CD8-positive, alpha-beta memory T cell (primary cell): ENCODE measurements at regions not wholly inside any gene's neighbourhood (a gene's known extent, or its start where the extent isn't known, plus 50 kb on each side); places are given as distances from the start of the nearest gene placed in this dataset.

Source experiments
- CTCF ChIA-PET: fragments of 350-600 bp; sonication (Branson Sonifier 250); formaldehyde crosslinking; loops from one replicate; lab custom pipeline; 2021; ENCODE audit warnings: antibody characterized with exemption; lab: Charles Lee
- POLR2A ChIA-PET: fragments of 350-600 bp; sonication (Branson Sonifier 250); formaldehyde crosslinking; loops from one replicate; lab custom pipeline; 2021; ENCODE audit warnings: antibody characterized with exemption; lab: Charles Lee
- DNase-seq, 5 donors: peaks; one replicate each; pipeline versions ENCODE4 v3.0.0 to v3.0.0-alpha.2; 2020 to 2022; ENCODE audit warnings: mixed read lengths in 1 of 5
- H3K27ac ChIP-seq: one replicate; pipeline ENCODE4 v1.7.0; 2013; ENCODE audit warnings: low read depth, mild to moderate bottlenecking, low read length, moderate library complexity
- H3K27me3 ChIP-seq: 2 replicates; pipeline ENCODE4 v1.7.0; 2013; ENCODE audit warnings: low read length, mild to moderate bottlenecking; ENCODE audit not compliant: insufficient read depth, poor library complexity, severe bottlenecking
- H3K36me3 ChIP-seq: 2 replicates; pipeline ENCODE4 v1.7.0; 2013; ENCODE audit warnings: mild to moderate bottlenecking, low read length, moderate library complexity; ENCODE audit not compliant: insufficient read depth
- H3K4me1 ChIP-seq: 2 replicates; pipeline ENCODE4 v1.7.0; 2013; ENCODE audit warnings: mild to moderate bottlenecking, low read length, moderate library complexity; ENCODE audit not compliant: insufficient read depth
- H3K4me3 ChIP-seq: 2 replicates; pipeline ENCODE4 v1.7.0; 2013; ENCODE audit warnings: mild to moderate bottlenecking, low read length
- H3K9me3 ChIP-seq: 2 replicates; pipeline ENCODE4 v1.7.0; 2013; ENCODE audit warnings: mild to moderate bottlenecking, low read length
- H3K27ac Mint-ChIP-seq, 8 donors: one replicate each; pipeline ENCODE4 v1.8.0; 2020 to 2021; ENCODE audit warnings: mixed read lengths in 8 of 8, mild to moderate bottlenecking in 6 of 8, inconsistent platforms in 3 of 8, moderate library complexity in 3 of 8
- H3K27me3 Mint-ChIP-seq, 2 donors: one replicate each; pipeline ENCODE4 v1.8.0; 2020 to 2021; ENCODE audit warnings: mixed read lengths in 2 of 2, mild to moderate bottlenecking in 1 of 2, moderate library complexity in 1 of 2
- H3K36me3 Mint-ChIP-seq, 3 donors: one replicate each; pipeline ENCODE4 v1.8.0; 2020 to 2021; ENCODE audit warnings: mixed read lengths in 3 of 3, inconsistent platforms in 1 of 3, mild to moderate bottlenecking in 1 of 3
- H3K4me1 Mint-ChIP-seq, 3 donors: one replicate each; pipeline ENCODE4 v1.8.0; 2020 to 2021; ENCODE audit warnings: mixed read lengths in 3 of 3, inconsistent platforms in 1 of 3, mild to moderate bottlenecking in 1 of 3
- H3K4me3 Mint-ChIP-seq, 7 donors: one replicate each; pipeline ENCODE4 v1.8.0; 2020 to 2021; ENCODE audit warnings: mixed read lengths in 7 of 7, mild to moderate bottlenecking in 6 of 7, moderate library complexity in 4 of 7, inconsistent platforms in 2 of 7
- H3K9me3 Mint-ChIP-seq, 5 donors: one replicate each; pipeline ENCODE4 v1.8.0; 2020 to 2022; ENCODE audit warnings: mixed read lengths in 5 of 5, mild to moderate bottlenecking in 3 of 5, moderate library complexity in 2 of 5, inconsistent platforms in 1 of 5

- Mint-ChIP-seq H3K27me3 (no peaks in the 10 kb centered on the region), H3K9me3 (peaks cover 5 to 15% (median 8%) of the 10 kb centered on the region in 5 donors), H3K4me3 (no peak overlapping the region), H3K27ac (no peak overlapping the region), H3K36me3 (no peaks in the 10 kb centered on the region), H3K4me1 (no peaks in the 10 kb centered on the region)
- Histone ChIP-seq H3K27ac (no peak overlapping the region), H3K4me3 (no peak overlapping the region), H3K9me3 (no peaks in the 10 kb centered on the region), H3K27me3 (no peaks in the 10 kb centered on the region), H3K36me3 (no peaks in the 10 kb centered on the region), H3K4me1 (no peaks in the 10 kb centered on the region)
- ChIA-PET POLR2A (no interaction called here), CTCF (no interaction called here)
- no peak for DNase-seq
Measured at GRCh38 chr11:115056514-115056913, 378.2 kb downstream of the NXPE2 start.

GRCh38 chr11:115060840-115061239 lies 382.5 kb downstream of the NXPE2 start:
- POLR2A ChIA-PET, result no interaction called here
- no peak for DNase-seq
- H3K27ac Mint-ChIP-seq, result no peak overlapping the region
- H3K9me3 Mint-ChIP-seq, result peaks cover 4 to 17% (median 8%) of the 10 kb centered on the region in 5 donors
- no peaks in the 10 kb centered on the region for H3K27me3 ChIP-seq
- H3K4me3 Mint-ChIP-seq, result no peak overlapping the region
- H3K27ac ChIP-seq, result no peak overlapping the region
- no peaks in the 10 kb centered on the region for H3K4me1 Mint-ChIP-seq
- H3K4me1 ChIP-seq, result no peaks in the 10 kb centered on the region
- H3K9me3 ChIP-seq, result no peaks in the 10 kb centered on the region
- no peaks in the 10 kb centered on the region for H3K36me3 Mint-ChIP-seq
- CTCF ChIA-PET, result no interaction called here
- H3K4me3 ChIP-seq, result no peak overlapping the region
- H3K27me3 Mint-ChIP-seq, result peaks cover 0 to 2% of the 10 kb centered on the region in 2 donors
- no peaks in the 10 kb centered on the region for H3K36me3 ChIP-seq

GRCh38 chr11:115065314-115065713 lies 387.0 kb downstream of the NXPE2 start:
- H3K4me3 ChIP-seq, result no peak overlapping the region
- no peak overlapping the region for H3K27ac ChIP-seq
- CTCF ChIA-PET, result no interaction called here
- no peak overlapping the region for H3K27ac Mint-ChIP-seq
- no peaks in the 10 kb centered on the region for H3K36me3 ChIP-seq
- H3K27me3 Mint-ChIP-seq, result peaks cover 0 to 5% of the 10 kb centered on the region in 2 donors
- no peaks in the 10 kb centered on the region for H3K9me3 ChIP-seq
- no peaks in the 10 kb centered on the region for H3K4me1 ChIP-seq
- no peaks in the 10 kb centered on the region for H3K27me3 ChIP-seq
- H3K9me3 Mint-ChIP-seq, result peaks cover 0 to 3% (median 0%) of the 10 kb centered on the region in 5 donors
- no peak overlapping the region for H3K4me3 Mint-ChIP-seq
- no peaks in the 10 kb centered on the region for H3K4me1 Mint-ChIP-seq
- H3K36me3 Mint-ChIP-seq, result no peaks in the 10 kb centered on the region
- no peak for DNase-seq
- POLR2A ChIA-PET, result no interaction called here

- Mint-ChIP-seq H3K4me3 (no peak overlapping the region), H3K9me3 (peaks cover 0 to 3% (median 0%) of the 10 kb centered on the region in 5 donors)
- DNase-seq, result no peak
Measured at GRCh38 chr11:115065830-115066664, 387.7 kb downstream of the NXPE2 start.

GRCh38 chr11:115067471-115067870 lies 389.1 kb downstream of the NXPE2 start:
- Mint-ChIP-seq H3K9me3 (peaks cover 0 to 3% (median 0%) of the 10 kb centered on the region in 5 donors), H3K27me3 (peaks cover 4 to 5% of the 10 kb centered on the region in 2 donors), H3K4me1 (no peaks in the 10 kb centered on the region), H3K4me3 (no peak overlapping the region), H3K27ac (no peak overlapping the region), H3K36me3 (no peaks in the 10 kb centered on the region)
- no peak overlapping the region for H3K27ac ChIP-seq
- H3K36me3 ChIP-seq, result no peaks in the 10 kb centered on the region
- H3K9me3 ChIP-seq, result no peaks in the 10 kb centered on the region
- no peaks in the 10 kb centered on the region for H3K27me3 ChIP-seq
- ChIA-PET POLR2A (no interaction called here), CTCF (no interaction called here)
- no peak overlapping the region for H3K4me3 ChIP-seq
- no peak for DNase-seq
- H3K4me1 ChIP-seq, result no peaks in the 10 kb centered on the region

More at GRCh38 chr11:115065830-115066664, 387.7 kb downstream of the NXPE2 start:
- ChIA-PET CTCF (no interaction called here), POLR2A (no interaction called here)
- Mint-ChIP-seq H3K36me3 (no peaks in the 10 kb centered on the region), H3K27ac (no peak overlapping the region), H3K4me1 (no peaks in the 10 kb centered on the region), H3K27me3 (peaks cover 0 to 5% of the 10 kb centered on the region in 2 donors)
- Histone ChIP-seq H3K9me3 (no peaks in the 10 kb centered on the region), H3K27ac (no peak overlapping the region), H3K27me3 (no peaks in the 10 kb centered on the region), H3K4me3 (no peak overlapping the region), H3K4me1 (no peaks in the 10 kb centered on the region), H3K36me3 (no peaks in the 10 kb centered on the region)

GRCh38 chr11:115067900-115068530 lies 389.7 kb downstream of the NXPE2 start:
- no peaks in the 10 kb centered on the region for H3K36me3 ChIP-seq
- no peaks in the 10 kb centered on the region for H3K4me1 ChIP-seq
- peaks cover 3 to 4% of the 10 kb centered on the region in 2 donors for H3K27me3 Mint-ChIP-seq

GRCh38 chr11:115069599-115069998 lies 391.3 kb downstream of the NXPE2 start:
- Histone ChIP-seq H3K36me3 (no peaks in the 10 kb centered on the region), H3K27ac (no peak overlapping the region), H3K4me3 (no peak overlapping the region), H3K9me3 (no peaks in the 10 kb centered on the region), H3K27me3 (no peaks in the 10 kb centered on the region), H3K4me1 (no peaks in the 10 kb centered on the region)
- Mint-ChIP-seq H3K4me3 (no peak overlapping the region), H3K27me3 (peaks cover 3 to 4% of the 10 kb centered on the region in 2 donors), H3K36me3 (no peaks in the 10 kb centered on the region), H3K4me1 (no peaks in the 10 kb centered on the region), H3K9me3 (peaks cover 0 to 3% (median 0%) of the 10 kb centered on the region in 5 donors), H3K27ac (no peak overlapping the region)
- POLR2A ChIA-PET, result no interaction called here
- DNase-seq, result no peak
- CTCF ChIA-PET, result no interaction called here

More at GRCh38 chr11:115067900-115068530, 389.7 kb downstream of the NXPE2 start:
- Histone ChIP-seq H3K9me3 (no peaks in the 10 kb centered on the region), H3K4me3 (no peak overlapping the region), H3K27ac (no peak overlapping the region), H3K27me3 (no peaks in the 10 kb centered on the region)
- no peak for DNase-seq
- POLR2A ChIA-PET, result no interaction called here
- H3K27ac Mint-ChIP-seq, result peak overlapping the region in 1 of 8 donors; percentile 1
- CTCF ChIA-PET, result no interaction called here
- H3K4me1 Mint-ChIP-seq, result no peaks in the 10 kb centered on the region
- H3K4me3 Mint-ChIP-seq, result no peak overlapping the region
- peaks cover 0 to 3% (median 0%) of the 10 kb centered on the region in 5 donors for H3K9me3 Mint-ChIP-seq
- H3K36me3 Mint-ChIP-seq, result no peaks in the 10 kb centered on the region

GRCh38 chr11:115075356-115075755 lies 397.0 kb downstream of the NXPE2 start:
- H3K27ac Mint-ChIP-seq, result no peak overlapping the region
- H3K9me3 Mint-ChIP-seq, result no peaks in the 10 kb centered on the region
- H3K36me3 Mint-ChIP-seq, result no peaks in the 10 kb centered on the region
- no peaks in the 10 kb centered on the region for H3K9me3 ChIP-seq
- POLR2A ChIA-PET, result no interaction called here
- H3K4me3 Mint-ChIP-seq, result no peak overlapping the region
- H3K27me3 Mint-ChIP-seq, result peaks cover 4 to 5% of the 10 kb centered on the region in 2 donors
- no peaks in the 10 kb centered on the region for H3K4me1 ChIP-seq
- H3K27me3 ChIP-seq, result no peaks in the 10 kb centered on the region
- no peaks in the 10 kb centered on the region for H3K36me3 ChIP-seq
- DNase-seq, result no peak
- CTCF ChIA-PET, result no interaction called here
- H3K27ac ChIP-seq, result no peak overlapping the region
- no peaks in the 10 kb centered on the region for H3K4me1 Mint-ChIP-seq
- H3K4me3 ChIP-seq, result no peak overlapping the region
